Amygdala (tissue), 56 donors: ENCODE measurements at regions not wholly inside any gene's neighbourhood (a gene's known extent, or its start where the extent isn't known, plus 50 kb on each side); places are given as distances from the start of the nearest gene placed in this dataset.
"Not testable (repeated sequence)": the region's sequence is repeated elsewhere in the genome, so short reads cannot be mapped to it uniquely, and the experiment has no call there.

ENCODE experiments used
- DNase-seq, 56 donors: peaks; one replicate each; lab custom pipeline; 2025; lab: John Stamatoyannopoulos, UW

DNA sequence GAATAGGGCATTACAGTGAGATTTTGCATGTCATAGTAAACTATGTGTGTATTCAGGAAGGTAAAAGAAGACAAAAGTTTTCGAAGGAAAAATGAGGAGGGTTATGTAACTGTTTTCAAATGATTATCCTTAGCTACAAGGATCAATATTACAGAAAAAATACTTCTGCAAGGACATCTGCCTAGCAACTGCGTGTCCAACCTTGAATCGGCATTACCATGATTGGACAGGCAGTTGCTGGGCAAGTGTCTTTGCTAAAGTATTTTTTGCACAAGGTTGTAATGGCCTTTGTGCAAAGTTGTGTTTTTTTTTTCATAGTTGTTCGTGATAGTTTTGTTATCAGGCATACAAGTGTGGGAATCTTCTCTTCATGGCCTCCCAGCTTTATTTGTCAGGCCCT is 136.8 kb downstream of the FASLG start:
- DNase-seq = no peak

DNA sequence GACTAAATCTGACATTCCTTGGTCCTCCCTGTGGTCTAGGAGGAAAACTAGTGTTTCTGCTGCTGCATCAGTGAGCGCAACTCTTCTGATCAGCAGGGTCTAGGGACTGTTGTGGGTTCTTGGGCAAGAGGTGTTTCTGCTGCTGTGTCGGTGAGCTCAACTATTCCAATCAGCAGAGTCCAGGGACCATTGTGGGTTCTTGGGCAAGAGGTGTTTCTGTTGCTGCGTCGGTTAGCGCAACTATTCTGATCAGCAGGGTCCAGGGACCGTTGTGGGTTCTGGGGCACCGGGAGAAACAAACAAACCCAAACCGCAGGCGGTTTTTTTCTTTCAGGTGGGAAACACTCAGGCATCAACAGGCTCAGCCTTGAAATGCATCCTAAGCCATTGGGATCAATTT is 140.9 kb downstream of the FASLG start:
- not testable (repeated sequence) for DNase-seq

DNA sequence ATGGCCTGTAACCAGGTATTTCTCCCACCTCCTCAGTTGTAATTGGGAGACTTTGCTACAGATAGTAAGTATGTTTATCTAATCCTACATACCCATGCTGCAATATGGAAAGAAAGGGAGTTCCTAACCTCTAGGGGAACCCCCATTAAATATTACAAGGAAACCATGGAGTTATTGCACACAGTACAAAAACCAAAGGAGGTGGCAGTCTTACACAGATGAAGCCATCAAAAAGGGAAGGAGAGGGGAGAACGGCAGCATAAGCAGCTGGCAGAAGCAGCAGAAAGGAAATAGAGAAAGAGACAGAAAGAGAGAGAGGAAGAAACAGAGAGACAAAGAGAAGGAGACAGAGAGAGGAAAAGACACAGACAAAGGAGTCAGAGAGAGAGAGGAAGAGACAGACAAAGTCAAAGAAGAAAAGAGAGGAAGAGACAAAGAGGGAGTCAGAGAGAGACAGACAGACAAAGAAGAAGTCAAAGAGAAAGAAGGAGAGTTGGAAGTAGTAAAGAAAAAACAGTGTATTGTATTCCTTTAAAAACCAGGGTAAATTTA is 142.9 kb downstream of the FASLG start:
- DNase-seq = no peak

DNA sequence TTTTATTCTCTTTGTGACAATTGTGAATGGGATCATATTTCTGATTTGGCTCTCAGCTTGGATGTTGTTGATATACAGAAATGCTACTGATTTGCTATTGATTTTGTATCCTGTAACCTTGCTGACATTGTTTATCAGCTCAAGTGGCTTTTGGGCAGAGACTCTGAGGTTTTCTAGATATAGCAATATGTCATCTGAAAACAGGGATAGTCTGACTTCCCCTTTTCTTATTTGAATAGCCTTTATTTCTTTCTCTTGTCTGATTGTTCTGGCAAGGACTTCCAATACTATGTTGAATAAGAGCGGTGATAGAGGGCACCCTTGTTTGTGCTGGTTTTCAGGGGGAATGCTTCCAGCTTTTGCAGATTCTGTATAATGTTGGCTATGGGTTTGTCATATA is 150.8 kb downstream of the FASLG start:
- DNase-seq = no peak

DNA sequence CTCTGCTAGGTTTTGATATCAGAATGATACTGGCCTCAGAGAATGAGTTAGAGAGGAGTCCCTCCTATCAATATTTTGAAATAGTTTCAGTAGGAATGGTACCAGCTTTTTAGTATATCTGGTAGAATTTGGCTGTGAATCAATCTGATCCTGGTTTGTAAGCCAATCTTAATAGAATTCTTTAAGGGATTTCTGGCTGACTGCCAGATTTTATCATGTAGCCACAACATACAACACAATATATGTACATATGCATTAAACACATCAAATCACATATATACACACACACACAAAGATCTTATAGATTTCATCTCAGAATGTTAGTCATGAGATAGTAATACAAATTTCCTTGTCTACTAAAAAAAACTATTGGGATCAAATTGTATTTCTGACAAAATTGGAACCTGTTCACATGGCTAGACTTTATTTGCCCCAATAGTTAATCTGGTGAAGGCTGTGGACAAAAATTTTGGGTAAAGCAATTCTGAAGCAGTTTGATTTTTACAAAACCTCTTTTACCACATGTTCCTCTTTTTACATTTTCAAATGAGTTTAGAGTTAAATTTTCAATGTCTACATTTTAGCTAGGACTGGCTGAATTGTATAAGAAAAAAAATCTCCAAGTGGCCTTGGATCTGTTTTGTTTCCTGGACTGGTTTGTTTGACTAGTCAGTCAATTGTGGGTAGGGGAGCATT is 151.7 kb downstream of the FASLG start:
- DNase-seq = no peak

DNA sequence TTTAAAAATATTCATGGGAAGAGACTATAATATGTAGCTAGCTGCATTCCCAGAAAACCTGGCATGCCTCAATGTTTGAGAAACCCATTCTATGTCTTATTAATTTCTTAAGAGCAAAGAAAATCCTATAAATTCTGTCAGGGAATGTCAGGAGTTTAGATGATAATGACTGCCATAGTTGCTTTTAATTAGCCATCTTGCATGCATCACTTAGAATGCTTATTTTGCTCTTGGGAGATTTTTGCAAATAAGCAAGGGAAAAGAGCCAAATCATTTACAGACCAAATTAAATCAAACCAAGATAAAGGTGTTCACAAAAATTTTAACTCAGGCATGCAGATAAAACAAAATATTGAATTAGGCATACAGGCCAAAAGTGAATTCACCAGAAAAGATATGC is 152.8 kb downstream of the FASLG start:
- DNase-seq = no peak

DNA sequence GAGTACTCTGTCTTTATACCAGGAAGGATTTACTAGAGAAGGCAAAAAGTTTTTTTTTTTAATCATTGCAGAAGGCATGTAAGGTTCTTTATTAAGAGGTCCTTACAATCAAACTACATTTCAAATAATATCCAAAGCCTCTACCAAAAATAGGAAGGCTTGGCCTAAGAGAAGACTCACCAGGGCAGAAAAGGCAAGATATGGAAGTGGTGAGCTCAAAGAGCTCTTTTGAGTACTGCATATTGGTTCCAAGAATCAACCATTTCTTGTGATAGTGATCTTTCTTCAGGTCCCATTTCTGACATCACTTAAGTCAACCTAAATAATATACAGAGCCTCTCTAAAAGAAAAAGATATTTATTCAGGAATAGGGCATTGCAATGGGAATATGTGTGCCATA is 153.2 kb downstream of the FASLG start:
- DNase-seq = no peak

DNA sequence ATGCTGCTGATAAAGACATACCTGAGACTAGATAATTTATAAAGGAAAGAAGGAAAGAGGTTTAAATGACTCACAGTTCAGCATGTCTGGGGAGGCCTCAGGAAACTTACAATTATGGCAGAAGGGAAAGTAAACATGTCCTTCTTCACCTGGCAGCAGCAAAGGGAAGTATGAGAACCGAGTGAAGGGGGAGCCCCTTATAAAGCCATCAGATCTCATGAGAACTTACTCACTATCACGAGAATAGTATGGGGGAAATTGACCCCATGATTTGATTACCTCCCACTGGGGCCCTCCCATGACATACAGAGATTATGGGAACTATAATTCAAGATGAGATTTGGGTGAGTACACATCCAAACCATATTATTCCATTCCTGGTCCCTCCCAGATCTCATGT is 154.4 kb downstream of the FASLG start:
- no peak for DNase-seq

DNA sequence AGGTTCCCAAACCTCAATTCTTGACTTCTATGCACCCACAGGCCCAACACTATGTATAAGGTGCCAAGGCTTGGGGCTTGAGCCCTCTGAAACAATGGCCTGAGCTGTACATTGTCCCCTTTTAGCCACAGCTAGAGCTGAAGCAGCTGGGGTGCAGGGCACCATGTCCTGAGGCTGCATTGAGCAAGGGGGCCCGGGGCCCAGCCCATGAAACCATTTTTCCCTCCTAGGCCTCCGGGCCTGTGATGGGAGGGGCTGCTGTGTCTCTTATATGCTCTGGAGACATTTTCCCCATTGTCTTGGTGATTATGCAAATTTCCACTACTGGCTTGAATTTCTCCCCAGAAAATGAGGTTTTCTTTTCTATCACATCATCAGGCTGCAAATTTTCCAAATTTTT is 155.5 kb downstream of the FASLG start:
- no peak for DNase-seq

DNA sequence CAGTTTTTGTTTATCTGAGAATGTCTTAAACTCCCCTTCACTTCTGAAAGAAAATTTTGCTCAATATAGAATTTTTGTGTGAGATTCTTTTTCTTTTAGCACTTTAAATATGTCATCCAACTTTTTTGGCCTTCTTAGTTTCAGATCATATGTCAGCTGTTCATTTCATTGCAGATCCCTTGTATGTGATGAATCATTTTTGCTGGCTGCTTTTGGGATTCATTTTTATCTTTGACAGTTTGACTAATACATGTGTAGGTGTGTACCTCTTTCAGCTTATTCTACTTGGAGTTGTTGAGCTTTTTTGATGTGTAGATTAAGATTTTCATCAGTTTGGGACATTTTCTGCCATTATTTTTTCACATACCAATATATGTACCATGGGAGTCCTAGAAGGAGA is 156.8 kb downstream of the FASLG start:
- DNase-seq = no peak

DNA sequence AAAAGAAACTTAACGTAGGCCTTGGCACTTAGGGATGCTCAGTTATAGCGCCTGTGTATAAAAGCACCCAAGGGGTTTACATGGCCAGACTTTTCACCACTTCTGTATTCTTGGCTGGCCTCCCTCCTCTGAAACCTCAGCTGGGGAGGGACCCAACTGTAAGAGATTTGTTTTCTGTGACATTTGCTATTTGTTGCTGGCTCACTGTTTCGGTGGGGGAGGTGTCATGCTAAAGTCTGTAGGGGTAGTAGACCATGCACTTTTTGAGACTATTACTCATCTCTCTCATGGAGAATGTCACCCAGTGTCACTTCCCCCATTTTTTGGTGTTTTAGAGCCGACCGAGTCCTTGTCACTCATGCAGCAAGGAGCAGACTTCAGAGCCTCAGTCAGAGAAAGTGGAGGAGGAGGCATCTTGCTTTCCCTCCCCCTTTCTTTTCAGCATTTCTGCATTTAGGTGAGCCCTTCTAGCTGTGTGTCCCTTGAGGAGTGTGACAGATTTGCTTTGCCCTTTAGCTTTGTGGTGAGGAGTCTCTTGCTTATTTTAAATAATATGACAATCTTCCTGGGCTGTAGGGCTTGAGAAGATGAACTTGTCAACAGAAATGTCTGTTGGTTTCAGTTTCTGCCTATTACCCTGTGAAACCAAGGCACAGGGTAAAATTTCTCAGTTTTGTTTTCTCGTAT is 160.1 kb downstream of the FASLG start:
- peak in 1 of 56 donors; percentile 8 for DNase-seq

DNA sequence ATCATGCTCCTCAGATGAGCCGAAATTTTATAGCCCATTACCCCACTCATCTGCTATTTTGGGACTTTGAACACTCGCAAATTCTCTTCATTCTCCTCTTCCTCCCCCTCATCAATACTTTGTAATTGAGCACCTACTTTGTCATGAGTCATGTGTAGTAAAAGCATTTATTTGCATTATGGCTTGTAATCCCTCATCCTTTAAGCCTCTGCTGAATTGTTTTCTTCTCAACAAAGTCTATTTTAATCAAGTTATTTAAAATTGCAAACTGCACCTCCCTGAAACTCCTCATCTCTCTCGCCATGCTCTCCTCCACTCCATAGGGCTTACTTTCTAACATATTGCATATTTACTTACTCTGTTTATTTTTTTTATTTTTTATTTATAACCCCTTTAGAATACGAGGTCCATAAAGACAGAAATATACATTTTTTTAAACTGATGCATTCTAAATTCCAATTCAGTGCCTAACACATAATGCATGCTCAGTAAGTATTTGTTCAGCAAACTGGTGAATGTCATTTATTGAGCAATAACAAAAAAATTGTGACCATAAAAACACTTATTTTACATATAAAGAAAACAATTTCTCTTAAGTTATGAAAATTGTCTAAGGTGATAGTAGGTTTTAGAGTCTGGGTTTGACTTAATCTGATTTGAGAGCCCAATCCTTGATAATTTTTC is 161.7 kb downstream of the FASLG start:
- no peak for DNase-seq

DNA sequence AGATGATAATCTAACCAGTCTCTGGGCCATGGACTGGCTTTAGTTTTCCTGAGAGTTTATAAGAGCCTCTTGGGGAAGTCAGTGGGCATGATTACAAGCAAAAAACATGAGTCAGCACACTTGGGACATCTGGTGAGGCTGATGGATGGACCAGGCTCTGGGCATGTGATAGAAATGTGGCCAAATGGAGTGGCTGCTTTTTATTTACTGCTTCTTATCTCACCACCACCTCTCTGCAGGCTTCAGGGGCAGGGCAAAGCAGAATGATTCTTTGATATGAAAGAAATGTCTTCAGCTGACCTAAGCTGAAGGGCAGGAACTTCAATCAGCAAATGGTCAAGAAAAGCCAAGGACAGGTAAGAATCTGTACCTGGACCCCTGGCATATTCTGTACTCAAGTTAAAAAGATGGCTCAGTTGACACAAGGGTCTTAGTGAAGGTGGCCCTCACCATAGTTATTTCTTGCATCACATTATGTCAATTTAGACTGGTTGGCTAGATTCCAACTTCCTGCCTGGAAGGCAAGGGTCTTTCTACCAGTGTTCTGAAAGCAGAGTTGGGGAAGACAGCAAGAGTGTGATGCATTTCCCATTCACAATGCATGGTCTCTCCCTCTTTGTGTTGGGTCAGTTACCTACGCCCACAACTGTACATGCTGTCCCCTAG is 162.8 kb downstream of the FASLG start:
- peak in 3 of 56 donors; percentile 1 to 41 (median 17) for DNase-seq

DNA sequence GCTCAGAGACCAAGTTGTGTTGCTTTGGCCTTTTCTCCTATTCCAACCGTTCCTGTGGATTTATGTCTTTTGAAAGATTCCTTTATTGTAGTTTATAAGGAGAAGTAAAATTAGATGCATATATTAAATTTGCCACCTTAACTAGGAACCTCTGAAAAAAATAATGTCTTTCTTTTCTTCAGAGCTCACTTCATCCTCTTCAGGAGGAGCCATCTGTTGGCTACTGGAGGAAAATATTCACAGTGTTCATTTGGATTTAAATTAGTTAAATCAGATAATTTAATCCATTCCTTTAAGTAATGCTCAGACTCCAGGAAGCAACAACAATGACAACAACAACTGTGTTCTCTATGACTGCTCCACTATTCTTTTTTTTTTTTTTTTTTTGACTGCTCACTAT is 164.0 kb downstream of the FASLG start:
- no peak for DNase-seq

DNA sequence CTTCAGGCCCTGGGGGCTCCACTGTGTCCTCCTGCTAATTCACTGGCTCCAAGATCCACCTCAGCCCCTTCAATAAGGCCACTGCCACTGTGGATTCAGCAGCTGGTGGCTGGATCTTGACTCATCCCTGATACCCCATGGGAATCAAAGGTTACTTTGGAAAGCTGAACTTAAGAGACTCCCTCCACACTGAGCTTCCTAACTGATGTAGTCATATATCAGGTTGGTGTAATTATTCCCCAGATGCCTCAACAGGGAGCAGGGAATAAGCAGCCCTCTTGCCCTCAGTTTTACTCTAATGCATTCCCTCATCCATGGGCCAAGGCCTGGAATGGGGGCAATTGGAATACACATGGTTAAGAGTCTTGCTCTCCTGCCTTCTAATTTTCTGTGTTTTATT is 164.6 kb downstream of the FASLG start:
- DNase-seq = no peak

DNA sequence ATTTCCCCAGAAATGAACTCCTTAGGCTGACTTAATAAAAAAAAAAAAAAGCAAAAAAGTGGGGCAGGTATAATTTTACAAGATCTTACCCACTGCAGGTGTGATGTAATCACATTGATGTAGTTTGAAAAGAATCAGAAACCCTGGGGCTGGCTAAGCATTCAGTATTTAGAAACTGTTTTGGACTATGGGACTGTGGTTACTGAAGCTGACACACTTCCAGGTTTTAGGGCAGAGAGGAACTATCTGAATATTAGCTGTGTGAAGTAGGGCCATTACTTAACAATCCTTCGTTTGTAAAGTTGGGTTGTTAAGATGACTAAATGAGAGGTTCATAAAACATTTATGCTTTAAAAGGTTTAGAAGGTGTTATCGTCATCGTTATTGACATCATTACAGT is 165.3 kb downstream of the FASLG start:
- no peak for DNase-seq

DNA sequence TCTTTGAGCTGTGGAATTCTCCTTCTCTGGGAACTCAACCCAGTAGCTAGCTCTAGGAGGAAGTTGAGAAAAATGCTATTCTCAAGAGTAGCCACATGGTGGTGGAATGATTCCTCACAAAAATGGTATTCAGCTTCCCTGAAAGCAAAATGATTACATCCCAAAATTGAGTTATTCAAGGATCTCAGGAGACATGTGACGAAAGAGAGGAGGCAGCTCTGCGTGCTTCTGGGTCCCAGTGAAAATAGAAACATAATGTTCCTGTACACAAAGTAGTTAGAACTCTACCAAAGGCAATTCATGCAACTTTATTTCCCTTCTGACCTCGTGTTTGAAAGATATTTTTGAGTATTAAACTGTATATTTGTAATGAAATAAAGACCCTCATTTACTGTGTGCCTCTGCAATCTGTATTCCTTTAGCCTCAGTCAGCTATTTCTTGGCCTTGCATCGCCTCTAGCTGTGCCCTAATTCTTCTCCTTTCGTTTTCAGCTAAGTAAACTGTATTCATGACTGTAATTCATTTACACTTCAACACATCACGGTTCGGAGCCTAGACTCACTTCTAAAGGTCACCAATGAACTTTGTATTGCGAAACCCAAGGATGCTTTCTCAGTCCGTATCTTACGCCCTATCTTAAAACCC is 167.3 kb downstream of the FASLG start:
- peak in 1 of 56 donors; percentile 1 for DNase-seq

DNA sequence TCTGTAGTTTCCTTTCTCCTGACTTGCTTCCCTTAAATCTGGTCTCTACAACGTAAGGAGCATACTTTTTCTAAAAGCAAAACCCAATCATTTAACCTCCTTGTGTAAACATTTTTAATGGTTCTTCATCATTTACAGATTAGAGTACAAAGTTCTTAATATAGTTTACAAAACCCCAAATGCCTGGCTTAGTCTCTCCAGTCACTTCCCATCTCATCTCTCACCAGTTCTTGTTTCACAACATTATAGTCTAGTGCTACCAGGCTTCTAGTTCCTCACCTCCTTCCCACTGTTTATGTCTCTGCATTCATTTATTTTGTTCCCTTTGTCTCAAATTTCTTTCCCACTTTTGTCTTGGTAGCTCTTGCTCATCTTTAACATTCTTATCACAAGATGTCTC is 168.4 kb downstream of the FASLG start:
- DNase-seq = no peak

DNA sequence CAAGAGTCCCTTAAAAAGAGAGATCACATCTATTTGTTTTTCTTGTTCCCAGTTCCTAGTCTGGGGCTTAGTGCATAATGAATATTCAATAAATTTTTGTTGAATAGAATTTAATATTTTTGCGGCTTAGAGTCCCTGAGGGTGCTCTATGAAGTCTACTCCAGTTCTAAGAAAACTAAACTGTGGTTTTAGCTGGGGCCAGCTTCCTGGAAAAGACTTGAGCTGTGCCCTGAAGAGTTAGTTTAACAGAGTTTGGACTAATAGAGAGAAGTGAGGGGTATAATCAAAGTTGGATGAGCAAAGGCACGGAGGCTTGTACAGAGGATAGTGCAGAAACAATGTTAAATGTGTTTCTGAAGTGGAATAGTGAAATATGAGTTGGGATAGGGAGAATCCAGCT is 168.9 kb downstream of the FASLG start:
- no peak for DNase-seq

DNA sequence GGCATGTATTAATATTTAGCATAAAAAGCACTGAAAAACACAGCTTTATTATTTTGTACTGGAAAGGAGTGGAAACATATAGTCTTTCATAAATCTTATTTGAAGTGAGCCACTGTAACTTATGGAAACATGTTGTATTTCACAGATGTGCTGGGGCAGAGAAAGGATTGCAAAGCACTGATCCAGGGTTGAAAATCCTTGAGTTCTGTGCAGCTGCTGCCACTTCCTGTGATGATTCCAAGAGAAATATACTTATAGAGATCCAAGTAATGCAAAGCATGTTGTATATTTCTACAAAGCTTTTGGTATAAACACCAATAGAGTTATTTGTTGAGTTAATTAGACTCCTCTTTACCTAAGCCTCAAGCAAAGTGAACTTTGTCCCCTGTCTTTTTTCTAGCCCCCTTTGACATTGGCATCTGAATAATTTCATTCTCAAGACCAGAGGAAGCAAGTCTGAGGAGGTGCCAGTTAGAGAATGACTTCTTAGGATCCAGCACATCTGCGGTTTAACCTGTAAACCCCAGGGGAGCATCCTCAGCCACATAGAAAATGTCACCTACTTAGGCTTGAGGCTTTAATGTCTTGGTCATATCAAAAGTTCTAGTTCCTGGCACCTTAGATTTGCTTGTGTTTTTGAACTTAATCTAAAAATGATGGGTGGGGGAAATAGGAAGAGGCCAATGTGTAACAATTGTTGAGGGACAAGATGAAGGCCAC is 173.3 kb downstream of the FASLG start:
- DNase-seq = no peak
